ENCODE measurements at regions not wholly inside any gene's neighbourhood (a gene's known extent, or its start where the extent isn't known, plus 50 kb on each side); places are given as distances from the start of the nearest gene placed in this dataset.

DNA sequence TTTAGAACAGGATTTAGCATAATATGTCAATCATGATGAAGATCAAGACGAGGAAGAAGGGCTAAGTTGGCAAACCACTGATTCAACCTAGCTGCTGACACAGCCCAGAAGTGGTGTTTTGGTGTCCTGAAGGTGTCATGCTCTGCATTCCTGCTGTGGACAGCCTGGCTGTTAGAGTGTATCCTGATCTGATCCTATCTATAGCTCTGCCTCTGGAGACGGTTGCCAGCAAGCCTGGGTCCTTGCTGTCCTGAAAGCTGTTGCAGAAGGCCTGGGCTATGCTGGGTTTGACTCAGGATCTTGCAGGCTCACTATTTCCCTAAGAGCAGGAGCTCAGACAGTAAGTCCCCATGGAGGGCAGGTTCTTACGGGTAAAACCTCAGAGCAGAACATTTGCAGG, 416.4 kb downstream of the TSHZ3 start:
- TF ChIP-seq POLR2A (IDR thresholded peaks at IDR 0.05) (no peak), CTCF (IDR thresholded peaks at IDR 0.05) (no peak), POLR2AphosphoS5 (IDR thresholded peaks at IDR 0.05) (no peak), EP300 (IDR thresholded peaks at IDR 0.05) (no peak)

All from gastroesophageal sphincter (tissue), 3 donors.